ENCODE measurements at regions not wholly inside any gene's neighbourhood (a gene's known extent, or its start where the extent isn't known, plus 50 kb on each side); places are given as distances from the start of the nearest gene placed in this dataset.

DNA sequence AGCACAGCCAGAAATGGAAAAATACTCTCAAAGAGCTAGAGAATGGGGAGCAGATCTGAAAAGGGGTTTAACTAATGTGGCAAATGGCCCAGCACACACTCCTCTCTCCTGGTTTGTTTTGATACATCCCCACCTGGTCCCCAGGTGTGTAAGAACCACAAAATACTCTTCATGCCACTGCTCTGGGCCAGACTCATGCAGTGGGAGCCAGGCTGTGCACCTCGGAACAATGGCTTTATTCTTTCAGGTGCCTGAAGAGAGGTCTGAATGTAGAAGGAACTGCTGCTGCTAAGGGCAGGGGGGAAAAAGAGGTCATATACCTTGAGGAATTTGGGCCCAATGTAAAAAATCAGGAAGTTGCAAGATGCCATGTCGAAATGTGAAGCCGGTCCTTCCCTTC is 123.9 kb upstream of the ADAMTSL1 start:
- TF ChIP-seq, protein P1, sequence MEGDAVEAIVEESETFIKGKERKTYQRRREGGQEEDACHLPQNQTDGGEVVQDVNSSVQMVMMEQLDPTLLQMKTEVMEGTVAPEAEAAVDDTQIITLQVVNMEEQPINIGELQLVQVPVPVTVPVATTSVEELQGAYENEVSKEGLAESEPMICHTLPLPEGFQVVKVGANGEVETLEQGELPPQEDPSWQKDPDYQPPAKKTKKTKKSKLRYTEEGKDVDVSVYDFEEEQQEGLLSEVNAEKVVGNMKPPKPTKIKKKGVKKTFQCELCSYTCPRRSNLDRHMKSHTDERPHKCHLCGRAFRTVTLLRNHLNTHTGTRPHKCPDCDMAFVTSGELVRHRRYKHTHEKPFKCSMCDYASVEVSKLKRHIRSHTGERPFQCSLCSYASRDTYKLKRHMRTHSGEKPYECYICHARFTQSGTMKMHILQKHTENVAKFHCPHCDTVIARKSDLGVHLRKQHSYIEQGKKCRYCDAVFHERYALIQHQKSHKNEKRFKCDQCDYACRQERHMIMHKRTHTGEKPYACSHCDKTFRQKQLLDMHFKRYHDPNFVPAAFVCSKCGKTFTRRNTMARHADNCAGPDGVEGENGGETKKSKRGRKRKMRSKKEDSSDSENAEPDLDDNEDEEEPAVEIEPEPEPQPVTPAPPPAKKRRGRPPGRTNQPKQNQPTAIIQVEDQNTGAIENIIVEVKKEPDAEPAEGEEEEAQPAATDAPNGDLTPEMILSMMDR (IDR thresholded peaks at IDR 0.05) = no peak
- no peak for TF ChIP-seq HMGXB4 (CRISPR knock-in tag; IDR thresholded peaks at IDR 0.05)
- TF ChIP-seq TEAD1 (CRISPR knock-in tag; IDR thresholded peaks at IDR 0.05) = no peak
- TF ChIP-seq JUN (CRISPR knock-in tag; IDR thresholded peaks at IDR 0.05) = no peak

All from WTC11 (cell line).